ENCODE measurements at regions not wholly inside any gene's neighbourhood (a gene's known extent, or its start where the extent isn't known, plus 50 kb on each side); places are given as distances from the start of the nearest gene placed in this dataset.

GRCh38 chr15:39354189-39354588 is 226.7 kb upstream of the THBS1 start:
- no peak for ATAC-seq (ENCODE audit: insufficient read depth, low FRiP score)

DNA sequence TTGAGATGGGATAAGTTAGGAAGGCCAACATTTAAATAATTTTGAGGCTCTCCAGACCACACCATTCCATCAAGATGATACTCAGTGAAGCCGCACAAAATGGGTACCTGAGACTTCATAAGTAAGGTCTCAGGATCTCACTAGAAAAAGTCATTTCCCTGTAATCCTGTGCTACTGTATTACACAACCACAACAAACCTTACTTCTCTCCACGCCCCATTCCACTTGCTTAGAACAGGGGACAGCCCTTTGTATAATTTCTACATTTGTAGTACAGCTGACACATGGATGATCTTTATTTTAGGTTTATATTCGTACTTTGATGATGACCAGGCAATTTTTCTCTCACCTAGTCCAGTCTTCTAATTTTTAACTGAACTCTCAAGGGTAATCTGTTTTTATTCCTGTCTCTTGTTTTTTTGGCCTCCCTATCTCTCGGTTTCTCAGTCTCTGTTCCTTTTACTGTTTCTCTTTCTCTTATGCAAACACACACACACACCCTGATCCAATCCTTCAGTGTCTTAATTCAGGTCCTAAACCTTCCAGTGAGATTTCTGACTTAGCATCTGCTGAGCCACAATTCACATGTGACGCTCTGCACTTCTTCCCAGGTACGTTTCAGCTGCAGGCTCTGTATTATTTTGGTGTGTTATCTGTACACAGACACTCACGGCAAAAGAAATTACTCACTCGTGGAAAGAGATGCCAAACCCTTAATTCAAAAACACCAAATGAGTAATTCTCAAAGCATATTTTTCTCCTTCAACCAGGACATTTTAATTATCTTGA is 223.2 kb upstream of the THBS1 start:
- no peak overlapping the region for H3K4me3 ChIP-seq
- H3K9me3 ChIP-seq (ENCODE audit: control insufficient read depth in 4 of 4, insufficient read depth in 3 of 4, low read length in 3 of 4) = no peaks in the 10 kb centered on the region
- WGBS, 2 donors = 76 to 80% methylated on average over 8 of the region's 8 CpGs
- peaks cover 3 to 47% (median 13%) of the 10 kb centered on the region in 5 donors for H3K4me1 ChIP-seq (ENCODE audit: control insufficient read depth in 5 of 5, insufficient read depth in 5 of 5, low read length in 5 of 5)
- H3K36me3 ChIP-seq (ENCODE audit: control insufficient read depth in 4 of 4, insufficient read depth in 4 of 4, low read length in 4 of 4) = no peaks in the 10 kb centered on the region
- H3K27ac ChIP-seq (ENCODE audit: low read depth in 1 of 2, low read length in 1 of 2) = peak overlapping the region in 1 of 2 donors; percentile 1
- ATAC-seq (ENCODE audit: insufficient read depth, low FRiP score) = no peak
- H3K9ac ChIP-seq (ENCODE audit: insufficient read depth in 1 of 2, low read length in 2 of 2) = no peak overlapping the region
- H3K27me3 ChIP-seq (ENCODE audit: control insufficient read depth in 3 of 3, insufficient read depth in 3 of 3, low read length in 2 of 3) = no peaks in the 10 kb centered on the region
- no peak for TF ChIP-seq CTCF (IDR thresholded peaks at IDR 0.05; ENCODE audit: control extremely low read depth, extremely low read depth)
- no peak for DNase-seq

More at GRCh38 chr15:39354189-39354588, 226.7 kb upstream of the THBS1 start:
- 76 to 81% methylated on average over 3 of the region's 3 CpGs for WGBS, 2 donors
- no peak overlapping the region for H3K4me3 ChIP-seq
- H3K27me3 ChIP-seq (ENCODE audit: control insufficient read depth in 3 of 3, insufficient read depth in 3 of 3, low read length in 2 of 3) = no peaks in the 10 kb centered on the region
- TF ChIP-seq CTCF (IDR thresholded peaks at IDR 0.05; ENCODE audit: control extremely low read depth, extremely low read depth) = no peak
- H3K27ac ChIP-seq (ENCODE audit: low read depth in 1 of 2, low read length in 1 of 2) = no peak overlapping the region
- peaks cover 1 to 26% (median 6%) of the 10 kb centered on the region in 5 donors for H3K4me1 ChIP-seq (ENCODE audit: control insufficient read depth in 5 of 5, insufficient read depth in 5 of 5, low read length in 5 of 5)
- DNase-seq = no peak
- no peaks in the 10 kb centered on the region for H3K36me3 ChIP-seq (ENCODE audit: control insufficient read depth in 4 of 4, insufficient read depth in 4 of 4, low read length in 4 of 4)
- H3K9ac ChIP-seq (ENCODE audit: insufficient read depth in 1 of 2, low read length in 2 of 2) = no peak overlapping the region
- no peaks in the 10 kb centered on the region for H3K9me3 ChIP-seq (ENCODE audit: control insufficient read depth in 4 of 4, insufficient read depth in 3 of 4, low read length in 3 of 4)

DNA sequence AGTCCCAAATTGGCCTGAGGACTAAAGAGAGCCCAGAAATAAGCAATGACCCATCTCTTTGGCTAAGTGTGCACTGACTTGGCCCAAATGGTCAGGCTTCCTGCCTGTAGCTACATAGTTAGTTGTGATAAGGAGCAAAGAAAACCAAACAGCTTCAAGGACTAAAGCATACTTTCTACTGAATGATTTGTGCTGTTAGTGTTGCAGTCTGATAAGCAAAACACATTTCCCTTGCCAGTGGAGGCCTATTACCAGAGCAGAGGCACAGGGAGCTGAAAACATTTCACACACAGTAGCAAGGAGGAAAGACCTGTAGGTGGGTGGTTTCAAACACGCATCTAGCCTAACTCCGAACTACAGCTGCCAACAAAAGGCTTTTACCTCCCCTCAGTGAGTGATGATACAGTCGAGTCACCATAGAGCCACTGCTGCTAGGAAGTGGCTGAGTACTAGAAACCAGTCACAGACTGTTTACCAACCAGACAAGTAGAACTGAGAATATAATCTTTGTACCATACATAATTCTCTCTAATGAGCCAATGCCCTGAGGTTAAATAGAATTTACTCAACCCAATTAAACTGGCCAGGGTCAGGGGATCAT is 222.3 kb upstream of the THBS1 start:
- Histone ChIP-seq H3K27me3 (ENCODE audit: control insufficient read depth in 3 of 3, insufficient read depth in 3 of 3, low read length in 2 of 3) (no peaks in the 10 kb centered on the region), H3K27ac (ENCODE audit: low read depth in 1 of 2, low read length in 1 of 2) (peak overlapping the region in 1 of 2 donors; percentile 1), H3K9me3 (ENCODE audit: control insufficient read depth in 4 of 4, insufficient read depth in 3 of 4, low read length in 3 of 4) (no peaks in the 10 kb centered on the region), H3K4me3 (no peak overlapping the region), H3K36me3 (ENCODE audit: control insufficient read depth in 4 of 4, insufficient read depth in 4 of 4, low read length in 4 of 4) (no peaks in the 10 kb centered on the region), H3K4me1 (ENCODE audit: control insufficient read depth in 5 of 5, insufficient read depth in 5 of 5, low read length in 5 of 5) (peaks cover 3 to 49% (median 13%) of the 10 kb centered on the region in 5 donors), H3K9ac (ENCODE audit: insufficient read depth in 1 of 2, low read length in 2 of 2) (peak overlapping the region in 1 of 2 donors; percentile 14)
- DNase-seq = peak; percentile 78 to 95 (median 90)
- no peak for TF ChIP-seq CTCF (IDR thresholded peaks at IDR 0.05; ENCODE audit: control extremely low read depth, extremely low read depth)
- WGBS, 2 donors = 40 to 50% methylated on average over 3 of the region's 3 CpGs
- ATAC-seq (ENCODE audit: insufficient read depth, low FRiP score) = peak; percentile 66
